ENCODE measurements at regions not wholly inside any gene's neighbourhood (a gene's known extent, or its start where the extent isn't known, plus 50 kb on each side); places are given as distances from the start of the nearest gene placed in this dataset.

DNA sequence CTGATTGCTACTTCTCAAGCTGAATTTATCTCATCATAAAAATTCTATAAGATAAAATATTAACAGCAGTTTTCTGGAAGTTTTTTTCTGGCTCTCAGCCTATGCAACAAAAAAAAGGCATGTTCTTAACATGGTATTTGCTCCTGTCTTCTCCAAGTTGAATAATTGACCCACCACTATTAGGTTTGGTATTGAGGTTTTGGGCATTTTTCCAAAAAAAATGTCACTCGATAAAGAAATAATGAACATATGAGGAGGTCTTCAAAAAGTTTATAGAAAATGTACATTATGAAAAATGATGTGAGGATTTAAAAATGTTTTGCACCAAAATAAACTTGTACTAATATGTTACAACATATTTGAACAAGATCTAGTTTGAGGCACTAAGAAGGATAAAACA, 808.6 kb upstream of the RAG2 start:
- Histone ChIP-seq H3K27ac (ENCODE audit: low read length) (no peak overlapping the region), H3K4me3 (ENCODE audit: low read length in 2 of 2) (no peak overlapping the region), H3K27me3 (ENCODE audit: control insufficient read depth in 1 of 2, insufficient read depth in 2 of 2, low read length in 2 of 2) (no peaks in the 10 kb centered on the region), H3K4me1 (ENCODE audit: control insufficient read depth, insufficient read depth, low read length) (no peaks in the 10 kb centered on the region), H3K36me3 (ENCODE audit: control insufficient read depth in 2 of 2, insufficient read depth in 2 of 2, low read length in 2 of 2) (no peaks in the 10 kb centered on the region), H3K9ac (ENCODE audit: low read length in 2 of 2) (no peak overlapping the region), H3K9me3 (ENCODE audit: control insufficient read depth in 2 of 2, low read length in 2 of 2) (no peaks in the 10 kb centered on the region)

DNA sequence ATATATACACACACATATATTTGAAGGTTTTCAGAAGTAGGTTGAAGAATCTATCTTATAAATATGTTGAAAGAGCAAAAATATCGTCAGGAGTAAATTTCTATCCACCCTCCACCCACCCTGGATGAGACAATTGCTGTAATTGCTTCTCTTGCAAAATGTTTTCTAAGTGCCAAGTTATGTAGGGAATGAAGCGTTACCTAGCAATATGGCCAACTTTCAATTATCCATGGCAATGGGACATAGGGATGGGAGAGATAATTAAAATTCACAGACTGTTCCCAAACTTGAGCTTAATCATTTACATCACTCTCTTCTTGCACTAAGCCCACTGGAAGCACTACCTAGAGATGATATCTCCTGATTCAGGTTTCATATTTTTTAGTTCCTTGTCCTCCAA, 806.2 kb upstream of the RAG2 start:
- Histone ChIP-seq H3K4me1 (ENCODE audit: control insufficient read depth, insufficient read depth, low read length) (no peaks in the 10 kb centered on the region), H3K9me3 (ENCODE audit: control insufficient read depth in 2 of 2, low read length in 2 of 2) (no peaks in the 10 kb centered on the region), H3K27ac (ENCODE audit: low read length) (no peak overlapping the region), H3K4me3 (ENCODE audit: low read length in 2 of 2) (no peak overlapping the region), H3K9ac (ENCODE audit: low read length in 2 of 2) (no peak overlapping the region), H3K36me3 (ENCODE audit: control insufficient read depth in 2 of 2, insufficient read depth in 2 of 2, low read length in 2 of 2) (no peaks in the 10 kb centered on the region), H3K27me3 (ENCODE audit: control insufficient read depth in 1 of 2, insufficient read depth in 2 of 2, low read length in 2 of 2) (no peaks in the 10 kb centered on the region)

GRCh38 chr11:37402663-37403062, 804.6 kb upstream of the RAG2 start:
- no peaks in the 10 kb centered on the region for H3K9me3 ChIP-seq (ENCODE audit: control insufficient read depth in 2 of 2, low read length in 2 of 2)
- no peak overlapping the region for H3K4me3 ChIP-seq (ENCODE audit: low read length in 2 of 2)
- H3K27me3 ChIP-seq (ENCODE audit: control insufficient read depth in 1 of 2, insufficient read depth in 2 of 2, low read length in 2 of 2) = no peaks in the 10 kb centered on the region
- no peaks in the 10 kb centered on the region for H3K4me1 ChIP-seq (ENCODE audit: control insufficient read depth, insufficient read depth, low read length)
- no peaks in the 10 kb centered on the region for H3K36me3 ChIP-seq (ENCODE audit: control insufficient read depth in 2 of 2, insufficient read depth in 2 of 2, low read length in 2 of 2)
- H3K9ac ChIP-seq (ENCODE audit: low read length in 2 of 2) = no peak overlapping the region
- H3K27ac ChIP-seq (ENCODE audit: low read length) = no peak overlapping the region

- no peaks in the 10 kb centered on the region for H3K27me3 ChIP-seq (ENCODE audit: control insufficient read depth in 1 of 2, insufficient read depth in 2 of 2, low read length in 2 of 2)
- H3K4me3 ChIP-seq (ENCODE audit: low read length in 2 of 2) = no peak overlapping the region
These were observed 796.3 kb upstream of the RAG2 start for GRCh38 chr11:37394236-37394870.

DNA sequence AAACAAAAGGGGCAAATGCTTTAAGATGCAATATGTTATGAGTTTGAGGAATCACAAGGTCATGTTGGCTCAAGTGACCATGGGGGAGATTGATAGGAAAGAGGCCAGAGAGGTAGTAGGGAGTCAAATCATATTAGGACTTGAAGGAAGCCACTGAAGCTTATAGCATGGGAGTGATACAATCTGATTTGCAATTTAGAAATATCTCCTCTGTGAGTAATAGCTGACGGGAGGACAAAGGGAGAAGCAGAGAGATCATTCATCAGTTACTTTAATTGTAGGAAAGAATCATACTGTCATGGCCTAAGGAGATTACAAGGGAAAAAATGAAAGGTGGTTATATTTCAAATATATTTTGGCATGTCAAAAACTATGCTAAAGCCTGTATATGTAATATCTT, 793.6 kb upstream of the RAG2 start:
- Histone ChIP-seq H3K27me3 (ENCODE audit: control insufficient read depth in 1 of 2, insufficient read depth in 2 of 2, low read length in 2 of 2) (no peaks in the 10 kb centered on the region), H3K36me3 (ENCODE audit: control insufficient read depth in 2 of 2, insufficient read depth in 2 of 2, low read length in 2 of 2) (no peaks in the 10 kb centered on the region), H3K9ac (ENCODE audit: low read length in 2 of 2) (no peak overlapping the region), H3K27ac (ENCODE audit: low read length) (no peak overlapping the region), H3K9me3 (ENCODE audit: control insufficient read depth in 2 of 2, low read length in 2 of 2) (peaks cover 4 to 8% of the 10 kb centered on the region in 2 donors), H3K4me1 (ENCODE audit: control insufficient read depth, insufficient read depth, low read length) (no peaks in the 10 kb centered on the region), H3K4me3 (ENCODE audit: low read length in 2 of 2) (no peak overlapping the region)

More at GRCh38 chr11:37394236-37394870, 796.3 kb upstream of the RAG2 start:
- Histone ChIP-seq H3K9ac (ENCODE audit: low read length in 2 of 2) (no peak overlapping the region), H3K4me1 (ENCODE audit: control insufficient read depth, insufficient read depth, low read length) (no peaks in the 10 kb centered on the region), H3K27ac (ENCODE audit: low read length) (no peak overlapping the region), H3K9me3 (ENCODE audit: control insufficient read depth in 2 of 2, low read length in 2 of 2) (peaks cover 4 to 8% of the 10 kb centered on the region in 2 donors), H3K36me3 (ENCODE audit: control insufficient read depth in 2 of 2, insufficient read depth in 2 of 2, low read length in 2 of 2) (no peaks in the 10 kb centered on the region)

- H3K4me3 ChIP-seq (ENCODE audit: low read length in 2 of 2) = no peak overlapping the region
- no peaks in the 10 kb centered on the region for H3K27me3 ChIP-seq (ENCODE audit: control insufficient read depth in 1 of 2, insufficient read depth in 2 of 2, low read length in 2 of 2)
- H3K36me3 ChIP-seq (ENCODE audit: control insufficient read depth in 2 of 2, insufficient read depth in 2 of 2, low read length in 2 of 2) = no peaks in the 10 kb centered on the region
- peaks cover 4 to 8% of the 10 kb centered on the region in 2 donors for H3K9me3 ChIP-seq (ENCODE audit: control insufficient read depth in 2 of 2, low read length in 2 of 2)
- no peak overlapping the region for H3K9ac ChIP-seq (ENCODE audit: low read length in 2 of 2)
- no peak overlapping the region for H3K27ac ChIP-seq (ENCODE audit: low read length)
- H3K4me1 ChIP-seq (ENCODE audit: control insufficient read depth, insufficient read depth, low read length) = no peaks in the 10 kb centered on the region
These were observed 792.6 kb upstream of the RAG2 start for GRCh38 chr11:37390576-37391083.

- Histone ChIP-seq H3K9me3 (ENCODE audit: control insufficient read depth in 2 of 2, low read length in 2 of 2) (peaks cover 2 to 5% of the 10 kb centered on the region in 2 donors), H3K27me3 (ENCODE audit: control insufficient read depth in 1 of 2, insufficient read depth in 2 of 2, low read length in 2 of 2) (no peaks in the 10 kb centered on the region), H3K4me3 (ENCODE audit: low read length in 2 of 2) (no peak overlapping the region), H3K27ac (ENCODE audit: low read length) (no peak overlapping the region), H3K9ac (ENCODE audit: low read length in 2 of 2) (no peak overlapping the region), H3K36me3 (ENCODE audit: control insufficient read depth in 2 of 2, insufficient read depth in 2 of 2, low read length in 2 of 2) (no peaks in the 10 kb centered on the region), H3K4me1 (ENCODE audit: control insufficient read depth, insufficient read depth, low read length) (no peaks in the 10 kb centered on the region)
These were observed 780.9 kb upstream of the RAG2 start for GRCh38 chr11:37378958-37379357.

DNA sequence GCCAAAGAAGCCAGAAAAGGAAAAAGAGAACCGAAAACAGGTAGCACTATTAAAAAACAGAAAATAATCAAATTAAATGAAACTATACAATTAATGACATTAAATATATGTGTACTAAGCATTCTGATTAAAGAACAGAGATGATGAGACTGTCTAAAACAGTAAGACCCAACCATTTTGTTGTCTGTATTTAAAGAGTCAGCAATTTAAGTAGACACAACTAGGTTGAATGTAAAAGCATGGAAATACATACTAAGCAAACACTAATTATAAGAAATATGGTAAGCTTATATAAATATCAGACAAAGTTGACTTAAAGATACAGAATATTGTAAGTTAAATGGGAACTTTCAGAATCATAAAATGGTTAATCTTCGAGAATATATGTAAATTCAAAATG, 774.6 kb upstream of the RAG2 start:
- Histone ChIP-seq H3K36me3 (ENCODE audit: control insufficient read depth in 2 of 2, insufficient read depth in 2 of 2, low read length in 2 of 2) (no peaks in the 10 kb centered on the region), H3K4me1 (ENCODE audit: control insufficient read depth, insufficient read depth, low read length) (no peaks in the 10 kb centered on the region), H3K9ac (ENCODE audit: low read length in 2 of 2) (no peak overlapping the region), H3K9me3 (ENCODE audit: control insufficient read depth in 2 of 2, low read length in 2 of 2) (peaks cover 2 to 5% of the 10 kb centered on the region in 2 donors), H3K27me3 (ENCODE audit: control insufficient read depth in 1 of 2, insufficient read depth in 2 of 2, low read length in 2 of 2) (no peaks in the 10 kb centered on the region), H3K4me3 (ENCODE audit: low read length in 2 of 2) (no peak overlapping the region), H3K27ac (ENCODE audit: low read length) (no peak overlapping the region)

GRCh38 chr11:37371346-37371970, 773.4 kb upstream of the RAG2 start:
- H3K36me3 ChIP-seq (ENCODE audit: control insufficient read depth in 2 of 2, insufficient read depth in 2 of 2, low read length in 2 of 2) = no peaks in the 10 kb centered on the region
- H3K27ac ChIP-seq (ENCODE audit: low read length) = no peak overlapping the region
- H3K9ac ChIP-seq (ENCODE audit: low read length in 2 of 2) = no peak overlapping the region
- no peaks in the 10 kb centered on the region for H3K27me3 ChIP-seq (ENCODE audit: control insufficient read depth in 1 of 2, insufficient read depth in 2 of 2, low read length in 2 of 2)
- no peak overlapping the region for H3K4me3 ChIP-seq (ENCODE audit: low read length in 2 of 2)
- H3K9me3 ChIP-seq (ENCODE audit: control insufficient read depth in 2 of 2, low read length in 2 of 2) = peaks cover 0 to 2% of the 10 kb centered on the region in 2 donors
- H3K4me1 ChIP-seq (ENCODE audit: control insufficient read depth, insufficient read depth, low read length) = no peaks in the 10 kb centered on the region

DNA sequence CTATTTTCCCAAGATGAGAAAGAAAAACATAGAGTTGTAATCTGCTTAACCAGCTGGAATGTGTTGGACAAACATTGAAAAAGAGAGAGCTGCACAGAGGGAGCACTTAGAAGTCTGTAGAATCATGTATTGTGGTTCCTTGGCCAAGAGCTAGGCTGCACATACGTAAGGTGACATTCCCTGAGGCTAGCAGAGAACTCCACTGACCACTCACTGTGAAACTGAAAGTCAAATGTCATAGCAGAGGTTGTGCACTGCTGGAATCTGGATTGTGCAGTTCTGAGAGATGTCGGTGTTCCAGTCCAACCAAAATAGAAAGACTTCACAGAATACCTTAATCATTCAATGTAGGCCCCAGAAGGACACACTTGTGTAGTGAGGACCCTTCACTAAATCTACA, 772.8 kb upstream of the RAG2 start:
- H3K4me3 ChIP-seq (ENCODE audit: low read length in 2 of 2) = no peak overlapping the region

DNA sequence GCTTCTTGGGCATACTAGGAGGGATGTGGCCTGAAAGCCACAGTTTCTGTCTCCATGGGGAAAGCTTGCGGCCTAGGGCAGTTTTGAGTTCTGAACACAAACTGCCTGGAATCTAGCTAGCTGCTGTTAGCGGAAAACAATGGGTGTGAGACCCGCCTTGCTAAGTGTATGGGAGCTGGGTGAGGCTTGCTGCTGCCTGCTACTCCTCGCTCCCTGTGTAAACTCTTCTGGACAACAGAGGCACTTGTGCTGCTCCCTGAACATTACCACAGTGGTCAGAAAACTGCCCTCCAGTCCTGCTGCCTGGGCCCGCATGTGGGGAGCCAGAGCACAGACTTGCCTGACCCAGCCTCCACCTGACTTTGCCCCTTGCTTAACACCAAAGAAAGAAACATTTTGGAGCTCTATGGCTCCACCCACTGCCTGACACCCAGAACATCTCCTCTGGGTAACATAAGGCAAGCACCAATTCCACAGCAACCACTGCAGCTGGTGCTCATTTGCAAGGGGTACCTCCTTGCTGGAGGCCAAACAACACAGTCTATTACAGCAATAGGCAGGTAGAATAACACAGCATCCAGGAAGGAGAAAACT, 766.3 kb upstream of the RAG2 start:
- no peaks in the 10 kb centered on the region for H3K4me1 ChIP-seq (ENCODE audit: control insufficient read depth, insufficient read depth, low read length)
- no peak overlapping the region for H3K4me3 ChIP-seq (ENCODE audit: low read length in 2 of 2)
- H3K36me3 ChIP-seq (ENCODE audit: control insufficient read depth in 2 of 2, insufficient read depth in 2 of 2, low read length in 2 of 2) = no peaks in the 10 kb centered on the region
- H3K9ac ChIP-seq (ENCODE audit: low read length in 2 of 2) = no peak overlapping the region
- peaks cover 0 to 3% of the 10 kb centered on the region in 2 donors for H3K9me3 ChIP-seq (ENCODE audit: control insufficient read depth in 2 of 2, low read length in 2 of 2)
- no peaks in the 10 kb centered on the region for H3K27me3 ChIP-seq (ENCODE audit: control insufficient read depth in 1 of 2, insufficient read depth in 2 of 2, low read length in 2 of 2)
- no peak overlapping the region for H3K27ac ChIP-seq (ENCODE audit: low read length)

More for the DNA sequence above, 772.8 kb upstream of the RAG2 start:
- H3K36me3 ChIP-seq (ENCODE audit: control insufficient read depth in 2 of 2, insufficient read depth in 2 of 2, low read length in 2 of 2) = no peaks in the 10 kb centered on the region
- no peak overlapping the region for H3K27ac ChIP-seq (ENCODE audit: low read length)
- H3K9ac ChIP-seq (ENCODE audit: low read length in 2 of 2) = no peak overlapping the region
- H3K27me3 ChIP-seq (ENCODE audit: control insufficient read depth in 1 of 2, insufficient read depth in 2 of 2, low read length in 2 of 2) = no peaks in the 10 kb centered on the region
- peaks cover 0 to 2% of the 10 kb centered on the region in 2 donors for H3K9me3 ChIP-seq (ENCODE audit: control insufficient read depth in 2 of 2, low read length in 2 of 2)
- no peaks in the 10 kb centered on the region for H3K4me1 ChIP-seq (ENCODE audit: control insufficient read depth, insufficient read depth, low read length)
